IPS-18c (cell line): ENCODE measurements at regions not wholly inside any gene's neighbourhood (a gene's known extent, or its start where the extent isn't known, plus 50 kb on each side); places are given as distances from the start of the nearest gene placed in this dataset.
"Not testable (repeated sequence)": the region's sequence is repeated elsewhere in the genome, so short reads cannot be mapped to it uniquely, and the experiment has no call there.

Source experiments
- H3K4me3 ChIP-seq: 2 replicates; pipeline ENCODE4 v1.7.0; 2013; ENCODE audit warnings: low read depth, mild to moderate bottlenecking, low read length, moderate library complexity; ENCODE audit not compliant: insufficient read depth
- H3K9me3 ChIP-seq: one replicate; pipeline ENCODE4 v1.6.1; 2013; ENCODE audit warnings: mild to moderate bottlenecking, low read length, moderate library complexity; ENCODE audit not compliant: control insufficient read depth, insufficient read depth

DNA sequence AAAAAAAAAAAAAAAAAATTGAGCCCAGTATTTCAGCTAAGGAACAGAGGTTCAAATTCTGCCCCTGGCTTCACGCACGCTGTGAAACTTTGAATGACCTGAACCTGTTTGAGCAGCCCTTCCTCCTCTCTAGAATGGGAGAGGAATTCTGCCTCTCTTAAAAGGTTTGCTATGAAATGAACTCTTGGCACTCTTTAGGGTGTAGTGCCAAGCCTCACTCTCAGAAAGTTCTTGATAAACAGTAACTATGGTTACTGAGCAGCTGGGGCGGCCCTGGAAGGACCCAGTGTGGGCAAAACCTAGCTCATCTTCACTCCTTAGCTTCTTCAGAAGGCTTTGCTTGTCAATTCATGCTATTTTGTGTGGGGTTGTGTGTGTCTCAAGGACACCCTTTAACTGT lies 73.7 kb downstream of the GEMIN8 start:
- H3K4me3 ChIP-seq, result no peak overlapping the region
- peaks cover 2% of the 10 kb centered on the region for H3K9me3 ChIP-seq

DNA sequence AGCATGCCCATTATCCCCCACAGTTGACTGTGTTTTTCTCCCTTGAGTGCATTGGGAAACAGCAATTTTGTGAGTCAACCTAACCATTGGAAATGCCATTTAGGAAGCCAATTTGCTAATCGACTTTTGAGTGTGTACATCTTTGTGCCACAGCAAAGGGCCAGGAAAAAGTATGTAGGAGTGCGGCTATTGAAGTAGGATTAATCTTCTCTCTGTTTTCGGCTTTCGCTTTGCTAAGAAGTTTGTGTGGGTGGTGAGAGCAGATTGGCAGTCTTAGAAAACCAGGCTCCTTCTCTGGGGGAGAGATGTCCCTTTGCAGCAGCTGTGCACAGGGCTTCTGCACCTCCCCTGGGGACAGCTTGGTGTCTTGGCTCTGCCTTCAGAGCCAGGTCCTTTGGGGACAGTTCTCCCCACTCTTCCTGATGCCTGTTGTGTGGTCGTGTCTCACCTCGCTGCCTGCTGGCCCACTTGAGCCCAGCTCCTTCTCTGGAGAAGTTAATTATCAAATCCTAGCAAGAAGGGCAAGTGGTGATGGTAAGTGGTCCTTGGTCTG lies 74.5 kb downstream of the GEMIN8 start:
- Histone ChIP-seq H3K9me3 (peaks cover 2% of the 10 kb centered on the region), H3K4me3 (no peak overlapping the region)

DNA sequence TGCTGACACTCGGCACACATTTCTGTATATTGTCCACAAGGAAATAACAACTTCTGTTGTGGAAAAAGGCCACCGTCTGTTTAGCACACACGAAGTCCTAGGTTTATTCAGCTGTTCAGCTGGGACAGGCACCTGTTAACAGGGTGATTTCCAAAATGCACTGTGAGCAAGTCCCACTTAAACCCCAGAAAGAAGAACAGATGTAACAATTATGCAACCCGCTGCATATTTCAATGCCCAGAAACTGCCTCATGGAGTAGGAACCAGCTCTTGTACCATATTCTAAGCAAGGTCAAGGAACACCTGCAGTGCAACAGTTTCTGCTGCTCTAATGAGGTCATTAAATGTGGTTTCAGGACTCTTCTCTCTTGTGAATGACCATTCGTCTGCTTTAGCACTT lies 77.1 kb downstream of the GEMIN8 start:
- Histone ChIP-seq H3K9me3 (peaks cover 4% of the 10 kb centered on the region), H3K4me3 (no peak overlapping the region)

DNA sequence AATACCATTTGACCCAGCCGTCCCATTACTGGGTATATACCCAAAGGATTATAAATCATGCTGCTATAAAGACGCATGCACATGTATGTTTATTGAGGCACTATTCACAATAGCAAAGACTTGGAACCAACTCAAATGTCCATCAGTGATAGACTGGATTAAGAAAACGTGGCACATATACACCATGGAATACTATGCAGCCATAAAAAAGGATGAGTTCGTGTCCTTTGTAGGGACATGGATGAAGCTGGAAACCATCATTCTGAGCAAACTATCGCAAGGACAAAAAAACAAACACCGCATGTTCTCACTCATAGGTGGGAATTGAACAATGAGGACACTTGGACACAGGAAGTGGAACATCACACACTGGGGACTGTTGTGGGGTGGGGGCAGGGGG lies 83.5 kb downstream of the GEMIN8 start:
- not testable (repeated sequence) for H3K4me3 ChIP-seq, H3K9me3 ChIP-seq

DNA sequence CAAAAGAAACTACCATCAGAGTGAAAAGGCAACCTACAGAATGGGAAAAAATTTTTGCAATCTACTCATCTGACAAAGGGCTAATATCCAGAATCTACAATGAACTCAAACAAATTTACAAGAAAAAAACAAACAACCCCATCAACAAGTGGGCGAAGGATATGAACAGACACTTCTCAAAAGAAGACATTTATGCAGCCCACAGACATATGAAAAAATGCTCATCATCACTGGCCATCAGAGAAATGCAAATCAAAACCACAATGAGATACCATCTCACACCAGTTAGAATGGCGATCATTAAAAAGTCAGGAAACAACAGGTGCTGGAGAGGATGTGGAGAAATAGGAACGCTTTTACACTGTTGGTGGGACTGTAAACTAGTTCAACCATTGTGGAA lies 83.9 kb downstream of the GEMIN8 start:
- H3K4me3 ChIP-seq, H3K9me3 ChIP-seq: not testable (repeated sequence)

DNA sequence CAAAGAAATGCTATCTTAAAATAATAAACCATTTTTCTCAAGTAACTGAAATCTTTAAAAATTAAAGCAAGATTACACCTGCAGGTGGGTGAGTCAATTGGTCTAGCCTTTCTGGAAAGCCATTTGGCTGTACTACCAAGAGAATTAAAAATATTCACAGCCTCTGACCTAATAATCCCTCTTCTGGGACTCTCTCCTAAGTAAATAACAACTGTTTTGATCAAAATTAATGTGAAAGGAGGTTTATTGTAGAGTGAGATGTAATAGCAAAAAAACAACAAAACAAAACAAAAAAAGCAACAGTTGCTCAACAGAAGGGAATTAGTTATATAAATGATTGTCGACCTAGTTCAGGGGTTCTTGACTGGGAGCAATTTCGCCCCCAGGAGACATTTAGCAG lies 89.0 kb downstream of the GEMIN8 start:
- Histone ChIP-seq H3K4me3 (no peak overlapping the region), H3K9me3 (no peaks in the 10 kb centered on the region)

DNA sequence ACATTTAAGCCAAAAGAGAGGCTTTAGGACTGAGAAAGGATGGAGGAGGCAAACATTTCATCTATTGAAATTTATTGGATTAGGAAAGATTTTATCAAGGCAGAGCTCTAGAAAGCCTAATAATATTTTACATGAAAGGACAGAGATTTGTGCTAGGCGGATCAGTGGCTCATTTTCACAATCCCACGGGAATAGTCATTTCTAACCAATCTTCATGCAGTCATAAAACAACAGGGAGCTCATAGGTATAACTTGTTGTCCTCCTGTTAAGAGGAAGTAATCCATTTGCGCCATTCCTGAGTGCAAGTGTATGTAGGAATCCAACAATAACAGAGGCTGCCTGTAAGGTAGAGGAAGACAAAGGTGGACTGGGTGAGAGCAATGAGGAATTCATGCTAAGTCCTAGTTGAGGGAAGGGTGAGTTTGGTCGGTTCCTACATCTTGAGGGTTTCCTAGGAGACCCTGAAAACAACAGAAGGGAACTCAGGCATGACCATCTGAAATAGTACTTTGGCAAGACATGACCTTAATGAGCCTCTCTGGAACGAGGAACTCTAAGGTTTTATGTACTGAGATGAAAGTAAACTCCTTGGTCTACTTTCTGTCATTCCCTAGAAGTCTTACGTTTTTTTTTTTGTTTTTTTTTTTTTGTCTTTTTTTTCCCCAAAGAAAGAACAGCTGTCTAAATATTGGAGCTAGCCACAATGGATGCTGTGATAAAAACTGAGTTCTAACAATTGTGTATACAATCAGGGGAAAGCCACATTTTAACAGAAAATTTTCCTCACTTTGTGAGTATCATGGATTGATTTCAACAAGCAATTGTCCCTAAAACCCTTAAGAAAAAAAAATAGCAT lies 89.7 kb downstream of the GEMIN8 start:
- Histone ChIP-seq H3K9me3 (no peaks in the 10 kb centered on the region), H3K4me3 (no peak overlapping the region)

DNA sequence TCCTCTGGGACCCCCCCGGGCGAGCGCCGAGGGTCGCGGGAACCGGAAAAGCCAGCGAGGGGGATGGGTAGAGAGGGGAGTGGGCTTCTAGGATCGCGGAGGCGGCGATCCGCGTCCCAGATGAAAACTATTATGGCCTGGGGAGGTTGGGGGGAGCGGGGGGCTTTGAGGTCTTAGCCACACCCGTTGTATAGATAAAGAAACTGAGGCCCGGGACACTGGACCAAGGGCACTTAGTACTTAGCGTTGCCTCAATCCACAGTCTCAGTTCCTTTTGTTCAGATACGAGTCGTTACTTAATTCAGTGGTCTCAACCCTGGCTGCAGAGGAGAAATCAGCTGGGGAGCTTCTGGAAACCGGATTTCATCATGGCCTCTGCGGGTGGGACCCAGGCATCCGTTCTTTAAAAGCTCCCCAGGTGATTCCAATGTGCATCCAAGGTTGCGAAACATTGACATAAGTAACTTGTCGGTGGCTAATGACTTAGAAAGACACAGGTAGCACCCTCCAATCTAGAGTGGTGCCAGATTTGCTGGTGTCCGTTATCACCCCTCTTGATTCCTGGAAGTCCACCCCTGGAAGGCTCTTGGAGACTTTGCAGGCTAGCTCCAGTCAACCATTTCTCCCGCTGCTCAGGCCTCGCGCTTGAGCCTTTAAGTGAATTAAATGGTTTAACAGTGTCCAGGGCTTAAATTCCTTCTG lies 90.7 kb downstream of the GEMIN8 start:
- Histone ChIP-seq H3K9me3 (no peaks in the 10 kb centered on the region), H3K4me3 (peak overlapping the region; percentile 79)

DNA sequence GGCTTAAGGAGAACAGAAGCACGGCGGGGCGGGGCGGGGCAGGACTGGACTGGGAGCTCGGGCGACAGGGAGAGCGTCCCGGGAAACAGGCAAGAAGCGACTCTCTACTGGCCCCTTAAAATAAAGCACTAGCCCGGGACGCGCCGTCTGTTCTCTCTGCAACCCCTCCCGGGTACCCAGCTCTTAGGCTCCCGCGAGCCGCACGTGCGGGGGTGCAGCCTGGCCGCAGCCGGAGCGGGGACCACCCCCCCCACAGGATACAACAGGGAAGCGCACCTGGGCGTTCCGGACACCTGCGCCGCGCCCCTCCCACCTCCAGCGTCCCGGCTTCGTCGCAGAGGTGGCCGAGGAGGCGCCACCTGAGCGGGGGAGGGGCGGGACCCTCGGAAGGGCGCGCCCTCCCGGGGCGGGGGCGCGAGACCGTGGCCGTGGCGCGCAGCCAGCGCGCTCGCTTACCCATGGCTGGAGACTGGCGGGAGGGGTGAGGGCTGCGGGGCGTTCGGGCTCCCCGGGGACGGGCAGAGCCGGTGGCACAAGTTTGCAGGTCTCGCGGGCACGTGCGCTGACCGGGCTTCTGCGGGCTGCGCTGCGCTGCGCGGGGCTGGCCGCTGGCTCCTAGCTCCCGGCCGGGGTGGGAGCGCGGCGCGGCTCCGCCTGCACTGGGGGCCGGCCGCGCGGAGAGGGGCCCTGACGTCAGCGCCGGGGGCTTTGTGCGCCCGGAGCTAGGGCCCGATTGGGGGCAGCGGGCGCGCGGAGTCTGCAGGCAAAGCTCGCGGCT lies 91.5 kb downstream of the GEMIN8 start:
- H3K9me3 ChIP-seq, result no peaks in the 10 kb centered on the region
- peak overlapping the region; percentile 79 for H3K4me3 ChIP-seq

DNA sequence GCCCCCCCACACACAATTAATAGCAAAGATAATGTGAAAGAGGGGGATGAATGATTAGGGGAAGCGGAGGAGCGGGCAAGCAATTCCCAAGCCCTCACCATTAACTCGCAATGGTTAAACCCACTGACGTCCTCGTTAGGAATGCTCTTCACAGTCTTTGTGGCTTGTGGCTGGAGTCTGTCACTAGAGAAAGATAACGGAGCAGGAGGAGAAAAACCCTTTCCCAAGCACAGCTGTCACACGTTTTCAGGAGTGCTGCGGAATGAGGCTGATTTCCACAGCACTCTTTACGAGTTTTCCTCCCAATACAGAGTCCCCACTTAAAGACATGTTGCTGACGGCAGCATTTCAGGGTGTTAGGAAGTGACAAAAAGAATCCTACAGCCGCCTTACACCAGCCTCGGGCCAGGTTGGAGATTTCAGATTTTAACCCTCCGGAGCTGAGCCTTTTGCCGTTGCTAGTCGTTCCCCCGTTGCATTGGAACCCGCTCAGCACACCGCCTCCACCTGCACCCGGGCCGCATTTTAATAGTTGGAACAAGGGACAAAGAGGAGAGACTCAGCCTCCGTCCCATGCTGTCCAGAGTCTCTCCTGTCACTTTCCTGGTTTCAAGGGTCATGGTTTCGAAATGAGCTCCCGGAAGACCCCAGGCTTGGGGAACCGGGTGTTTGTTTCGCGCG lies 92.2 kb downstream of the GEMIN8 start:
- H3K4me3 ChIP-seq, result peak overlapping the region; percentile 79

DNA sequence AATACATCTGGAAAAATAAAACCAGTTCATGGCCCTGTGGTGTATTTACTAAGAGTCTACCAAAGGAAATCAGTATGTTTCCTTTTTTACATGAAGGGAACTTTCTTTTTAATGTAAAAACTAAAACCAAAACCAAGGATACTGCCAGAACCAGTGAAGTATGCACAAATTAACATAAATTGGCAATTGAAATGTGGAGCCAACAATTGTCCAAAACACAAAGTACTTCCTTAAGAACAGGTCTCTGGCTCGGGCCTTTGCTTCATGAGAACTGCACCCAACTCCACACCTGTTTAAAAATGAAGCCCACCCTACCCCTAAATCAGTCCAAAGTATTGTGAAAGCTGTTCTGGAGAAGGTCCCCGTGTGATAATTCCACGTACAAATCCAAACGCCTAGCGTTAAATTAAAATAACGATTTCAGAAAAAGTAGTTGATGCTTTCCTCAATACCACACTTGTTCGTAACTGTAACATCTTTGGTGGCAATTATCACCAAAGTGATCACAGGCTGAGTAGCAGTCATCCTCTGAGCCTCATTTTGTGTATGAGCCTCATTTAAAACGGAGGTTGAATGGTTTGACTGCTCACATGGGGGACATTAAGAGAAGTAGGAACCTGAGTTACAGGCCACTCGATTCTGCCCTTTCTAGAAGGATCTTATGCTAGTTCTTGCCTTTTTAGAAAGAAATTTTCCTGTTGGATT lies 93.0 kb downstream of the GEMIN8 start:
- H3K9me3 ChIP-seq, result no peaks in the 10 kb centered on the region
- peak overlapping the region; percentile 79; the same call in 1 of the 2 replicates for H3K4me3 ChIP-seq

More for the DNA sequence above, 92.2 kb downstream of the GEMIN8 start:
- H3K9me3 ChIP-seq, result no peaks in the 10 kb centered on the region

DNA sequence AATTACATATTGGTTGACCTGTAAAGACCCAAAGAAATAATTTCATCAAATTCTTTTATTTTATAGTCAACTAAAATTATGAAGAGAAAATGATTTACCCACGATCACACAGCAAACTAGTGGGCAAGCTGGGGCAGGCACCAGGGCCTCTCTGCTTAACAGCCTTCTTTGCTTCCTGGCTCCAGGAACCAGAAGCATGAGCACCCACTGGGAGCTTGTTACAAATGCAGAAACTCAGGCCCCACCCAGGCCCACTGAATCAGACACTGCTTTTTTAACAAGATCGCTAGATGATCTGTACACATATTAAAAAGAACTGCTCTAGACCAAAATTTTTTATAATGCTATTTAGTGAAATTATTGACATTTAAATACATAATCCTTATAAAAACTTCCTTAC lies 95.0 kb downstream of the GEMIN8 start:
- Histone ChIP-seq H3K4me3 (no peak overlapping the region), H3K9me3 (no peaks in the 10 kb centered on the region)

DNA sequence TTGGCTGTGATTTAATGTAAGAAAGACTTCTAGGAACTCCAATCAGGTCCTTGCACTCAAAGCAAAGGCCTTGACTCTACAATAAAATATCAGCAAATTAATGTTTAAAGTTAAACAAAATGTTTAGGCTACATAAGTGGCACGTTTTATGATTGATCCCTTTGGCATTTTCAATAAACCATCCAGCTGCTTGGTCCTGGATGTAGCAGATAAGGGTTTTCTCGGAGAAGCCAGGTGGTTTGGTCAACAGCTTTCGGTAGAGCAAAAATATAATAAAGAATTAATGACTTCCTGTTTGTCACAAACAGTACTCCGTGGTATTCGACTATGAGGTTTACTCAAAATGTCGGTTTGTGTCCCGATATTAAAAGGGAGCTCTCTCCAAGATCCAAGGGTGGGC lies 95.8 kb downstream of the GEMIN8 start:
- H3K4me3 ChIP-seq, result no peak overlapping the region
- H3K9me3 ChIP-seq, result no peaks in the 10 kb centered on the region

DNA sequence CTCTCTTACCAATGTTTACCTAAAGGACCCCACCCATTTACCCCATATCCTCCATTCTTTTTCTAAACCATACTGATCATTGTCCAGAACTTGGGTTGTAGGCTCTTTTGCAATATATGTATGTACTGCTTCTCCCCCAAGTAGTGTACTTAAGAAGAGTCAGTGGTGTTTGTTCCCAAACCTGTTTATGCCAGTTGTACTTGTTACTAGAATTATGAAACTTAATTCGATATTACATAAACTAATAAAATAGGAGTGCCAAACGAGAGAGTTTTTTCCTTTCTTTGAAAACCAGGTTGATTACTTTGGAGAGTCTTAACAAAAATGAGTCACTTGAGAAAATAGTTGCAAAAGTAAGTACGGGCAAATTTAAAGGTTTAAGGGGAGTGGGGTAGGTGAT lies 96.3 kb downstream of the GEMIN8 start:
- H3K9me3 ChIP-seq, result peaks cover 2% of the 10 kb centered on the region

DNA sequence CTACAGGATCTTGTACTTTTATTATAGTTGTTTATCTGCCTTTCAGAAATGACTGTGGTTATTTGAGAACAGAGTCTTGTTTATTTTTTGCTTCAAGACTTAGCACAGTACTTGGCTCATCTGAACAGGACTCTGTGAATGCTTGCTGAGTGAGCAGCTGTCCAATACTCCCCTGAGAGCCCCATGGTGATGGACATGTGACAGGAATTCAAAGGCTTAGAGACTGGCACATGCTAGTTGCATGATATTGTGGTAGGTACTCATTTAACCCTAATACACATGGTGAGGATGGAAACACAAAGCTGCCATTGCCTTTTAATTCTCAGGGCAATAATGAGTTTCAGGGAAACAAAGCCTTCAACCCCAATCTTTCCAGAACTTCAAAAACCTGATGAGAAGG lies 97.3 kb downstream of the GEMIN8 start:
- H3K4me3 ChIP-seq, result no peak overlapping the region
- peaks cover 2% of the 10 kb centered on the region for H3K9me3 ChIP-seq

More for the DNA sequence above, 96.3 kb downstream of the GEMIN8 start:
- H3K4me3 ChIP-seq, result no peak overlapping the region

DNA sequence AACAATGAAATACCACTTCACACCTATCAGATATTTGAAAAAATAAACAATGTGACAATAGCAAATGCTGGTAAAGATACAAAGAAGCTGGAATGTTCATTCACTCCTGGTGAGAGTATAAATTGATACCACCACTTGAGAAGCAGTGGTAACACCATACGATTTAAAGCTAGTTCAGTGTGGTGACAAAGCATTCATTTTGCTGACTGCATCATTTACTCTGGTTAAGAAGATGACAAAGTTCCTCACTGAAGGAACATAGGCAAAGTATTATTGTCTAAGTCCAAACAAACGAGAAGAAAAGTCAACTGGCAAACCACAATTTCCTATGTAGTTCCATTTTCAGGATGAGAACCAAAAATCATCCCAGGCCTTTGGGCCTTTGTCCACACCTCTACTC lies 102.5 kb downstream of the GEMIN8 start:
- peaks cover 6% of the 10 kb centered on the region for H3K9me3 ChIP-seq

More for the DNA sequence above, 102.5 kb downstream of the GEMIN8 start:
- no peak overlapping the region for H3K4me3 ChIP-seq
